ENCODE measurements at regions not wholly inside any gene's neighbourhood (a gene's known extent, or its start where the extent isn't known, plus 50 kb on each side); places are given as distances from the start of the nearest gene placed in this dataset.

DNA sequence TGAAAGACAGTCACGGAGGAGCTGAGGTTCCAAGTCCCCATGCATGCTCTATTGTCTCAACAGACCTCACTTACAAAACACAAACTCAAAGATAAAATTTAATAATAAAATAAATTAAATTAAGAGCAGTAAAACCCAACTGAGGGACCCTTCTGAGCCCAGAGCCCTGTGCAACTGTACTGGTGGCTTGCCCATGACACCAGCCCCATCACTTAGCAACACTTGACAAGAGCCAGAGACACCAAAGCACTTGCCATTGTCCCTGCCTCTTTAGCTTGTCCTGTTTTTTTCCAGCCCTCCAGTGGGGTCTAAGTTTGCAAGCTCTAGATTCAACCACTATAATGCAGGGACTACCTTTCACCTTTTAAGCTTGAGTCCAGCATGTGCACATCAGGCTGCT lies 117.9 kb downstream of the JCAD start:
- H3K9ac ChIP-seq: no peak overlapping the region
- H3K9me3 ChIP-seq (ENCODE audit: low read depth): no peaks in the 10 kb centered on the region
- TF ChIP-seq EZH2phosphoT487 (IDR thresholded peaks at IDR 0.05; ENCODE audit: insufficient read depth, low read depth) (no peak), EZH2 (IDR thresholded peaks at IDR 0.05; ENCODE audit: insufficient read depth, poor library complexity, severe bottlenecking) (no peak)
- H3K79me2 ChIP-seq (ENCODE audit: insufficient read depth): no peaks in the 10 kb centered on the region
- H3K27ac ChIP-seq: no peak overlapping the region
- H3K27me3 ChIP-seq (replicated peaks; ENCODE audit: insufficient read depth): peaks cover 22% of the 10 kb centered on the region; the same call in 1 of the 2 replicates
- WGBS, 2 experiments (ENCODE audit: low coverage in 1 of 2, low lambda C conversion rate in 2 of 2, missing lambda C conversion rate in 2 of 2): 79% methylated on average over 1 of the region's 1 CpG
- H3K4me3 ChIP-seq: no peak overlapping the region
- H3K9me2 ChIP-seq (ENCODE audit: insufficient read depth): no peaks in the 10 kb centered on the region
- H3K36me3 ChIP-seq (ENCODE audit: low read depth): no peaks in the 10 kb centered on the region
- H4K20me1 ChIP-seq (ENCODE audit: insufficient read depth): no peaks in the 10 kb centered on the region
- no peak overlapping the region for H2AFZ ChIP-seq
- H3K4me1 ChIP-seq (ENCODE audit: insufficient read depth): no peaks in the 10 kb centered on the region
- H3F3A ChIP-seq (ENCODE audit: insufficient read depth): no peaks in the 10 kb centered on the region
- no peak overlapping the region for H3K4me2 ChIP-seq (ENCODE audit: unreplicated experiment)
- DNase-seq: no peak
- in situ Hi-C loops (cut with MboI): no loop called here

DNA sequence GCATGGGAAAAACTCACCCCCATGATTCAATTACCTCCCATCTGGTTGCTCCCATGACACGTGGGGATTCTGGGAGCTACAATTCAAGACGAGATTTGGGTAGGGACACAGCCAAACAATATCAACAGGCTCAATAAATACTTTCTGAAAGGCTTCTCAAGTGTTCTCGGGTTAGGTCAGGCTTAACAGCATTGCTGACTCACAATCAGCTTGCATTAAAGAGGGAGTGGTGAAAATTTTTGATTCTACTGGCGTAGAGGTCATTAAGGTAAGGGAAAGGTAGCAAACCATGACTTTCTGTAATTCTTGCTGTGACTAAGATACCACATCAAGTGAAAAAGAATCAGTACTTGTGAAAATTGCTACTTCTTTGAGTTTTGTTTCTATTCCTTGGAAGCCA lies 126.4 kb downstream of the JCAD start:
- no peak overlapping the region for H3K27ac ChIP-seq
- no peak overlapping the region for H3K9ac ChIP-seq
- H3K9me2 ChIP-seq (ENCODE audit: insufficient read depth): no peaks in the 10 kb centered on the region
- H3K4me1 ChIP-seq (ENCODE audit: insufficient read depth): no peaks in the 10 kb centered on the region
- peaks cover 24% of the 10 kb centered on the region; the same call in 1 of the 2 replicates for H3K27me3 ChIP-seq (replicated peaks; ENCODE audit: insufficient read depth)
- H2AFZ ChIP-seq: no peak overlapping the region
- no peaks in the 10 kb centered on the region for H3K36me3 ChIP-seq (ENCODE audit: low read depth)
- no peak overlapping the region for H3K4me3 ChIP-seq
- H3K4me2 ChIP-seq (ENCODE audit: unreplicated experiment): no peak overlapping the region
- no peaks in the 10 kb centered on the region for H4K20me1 ChIP-seq (ENCODE audit: insufficient read depth)
- TF ChIP-seq EZH2 (IDR thresholded peaks at IDR 0.05; ENCODE audit: insufficient read depth, poor library complexity, severe bottlenecking) (no peak), EZH2phosphoT487 (IDR thresholded peaks at IDR 0.05; ENCODE audit: insufficient read depth, low read depth) (no peak)
- in situ Hi-C loops (cut with MboI): no loop called here
- no peaks in the 10 kb centered on the region for H3K9me3 ChIP-seq (ENCODE audit: low read depth)
- H3F3A ChIP-seq (ENCODE audit: insufficient read depth): no peaks in the 10 kb centered on the region
- H3K79me2 ChIP-seq (ENCODE audit: insufficient read depth): no peaks in the 10 kb centered on the region
- no peak for DNase-seq
- 64 to 68% methylated on average over 4 of the region's 4 CpGs for WGBS, 2 experiments (ENCODE audit: low coverage in 1 of 2, low lambda C conversion rate in 2 of 2, missing lambda C conversion rate in 2 of 2)

- H3K27me3 ChIP-seq (replicated peaks; ENCODE audit: insufficient read depth): peaks cover 14% of the 10 kb centered on the region; the same call in 1 of the 2 replicates
- H3K9me2 ChIP-seq (ENCODE audit: insufficient read depth): no peaks in the 10 kb centered on the region
- H3K9ac ChIP-seq: no peak overlapping the region
- no peak overlapping the region for H3K27ac ChIP-seq
- H3F3A ChIP-seq (ENCODE audit: insufficient read depth): no peaks in the 10 kb centered on the region
- H3K4me1 ChIP-seq (ENCODE audit: insufficient read depth): no peaks in the 10 kb centered on the region
- H3K9me3 ChIP-seq (ENCODE audit: low read depth): no peaks in the 10 kb centered on the region
- no peaks in the 10 kb centered on the region for H3K79me2 ChIP-seq (ENCODE audit: insufficient read depth)
- H3K4me3 ChIP-seq: no peak overlapping the region
- H4K20me1 ChIP-seq (ENCODE audit: insufficient read depth): no peaks in the 10 kb centered on the region
- no peak for DNase-seq
- H3K4me2 ChIP-seq (ENCODE audit: unreplicated experiment): no peak overlapping the region
- WGBS, 2 experiments (ENCODE audit: low coverage in 1 of 2, low lambda C conversion rate in 2 of 2, missing lambda C conversion rate in 2 of 2): 46 to 51% methylated on average over 2 of the region's 2 CpGs
- no peak overlapping the region for H2AFZ ChIP-seq
- in situ Hi-C loops (cut with MboI): no loop called here
- no peaks in the 10 kb centered on the region for H3K36me3 ChIP-seq (ENCODE audit: low read depth)
- no peak for TF ChIP-seq EZH2 (IDR thresholded peaks at IDR 0.05; ENCODE audit: insufficient read depth, poor library complexity, severe bottlenecking)
- no peak for TF ChIP-seq EZH2phosphoT487 (IDR thresholded peaks at IDR 0.05; ENCODE audit: insufficient read depth, low read depth)
Observed at GRCh38 chr10:29931833-29932232, 127.6 kb downstream of the JCAD start.

- Histone ChIP-seq H3K27me3 (replicated peaks; ENCODE audit: insufficient read depth) (peaks cover 4% of the 10 kb centered on the region; the same call in 1 of the 2 replicates), H4K20me1 (ENCODE audit: insufficient read depth) (no peaks in the 10 kb centered on the region), H3K9me2 (ENCODE audit: insufficient read depth) (no peaks in the 10 kb centered on the region), H3K27ac (no peak overlapping the region), H3K36me3 (ENCODE audit: low read depth) (no peaks in the 10 kb centered on the region), H3K9me3 (ENCODE audit: low read depth) (no peaks in the 10 kb centered on the region), H2AFZ (no peak overlapping the region), H3K4me1 (ENCODE audit: insufficient read depth) (no peaks in the 10 kb centered on the region), H3K4me2 (ENCODE audit: unreplicated experiment) (no peak overlapping the region), H3K9ac (no peak overlapping the region), H3F3A (ENCODE audit: insufficient read depth) (no peaks in the 10 kb centered on the region), H3K4me3 (no peak overlapping the region), H3K79me2 (ENCODE audit: insufficient read depth) (no peaks in the 10 kb centered on the region)
- in situ Hi-C loops (cut with MboI): no loop called here
- TF ChIP-seq EZH2phosphoT487 (IDR thresholded peaks at IDR 0.05; ENCODE audit: insufficient read depth, low read depth) (no peak), EZH2 (IDR thresholded peaks at IDR 0.05; ENCODE audit: insufficient read depth, poor library complexity, severe bottlenecking) (no peak)
- 85 to 86% methylated on average over 10 of the region's 10 CpGs for WGBS, 2 experiments (ENCODE audit: low coverage in 1 of 2, low lambda C conversion rate in 2 of 2, missing lambda C conversion rate in 2 of 2)
- no peak for DNase-seq
Observed at GRCh38 chr10:29929006-29929405, 130.4 kb downstream of the JCAD start.

- H4K20me1 ChIP-seq (ENCODE audit: insufficient read depth): no peaks in the 10 kb centered on the region
- H3F3A ChIP-seq (ENCODE audit: insufficient read depth): no peaks in the 10 kb centered on the region
- no peaks in the 10 kb centered on the region for H3K4me1 ChIP-seq (ENCODE audit: insufficient read depth)
- no peak overlapping the region for H2AFZ ChIP-seq
- H3K9me2 ChIP-seq (ENCODE audit: insufficient read depth): no peaks in the 10 kb centered on the region
- no peaks in the 10 kb centered on the region for H3K79me2 ChIP-seq (ENCODE audit: insufficient read depth)
- WGBS, 2 experiments (ENCODE audit: low coverage in 1 of 2, low lambda C conversion rate in 2 of 2, missing lambda C conversion rate in 2 of 2): 25 to 33% methylated on average over 6 of the region's 6 CpGs
- H3K27me3 ChIP-seq (replicated peaks; ENCODE audit: insufficient read depth): peaks cover 21% of the 10 kb centered on the region
- H3K4me2 ChIP-seq (ENCODE audit: unreplicated experiment): no peak overlapping the region
- in situ Hi-C loops (cut with MboI): no loop called here
- no peak overlapping the region for H3K4me3 ChIP-seq
- H3K9me3 ChIP-seq (ENCODE audit: low read depth): no peaks in the 10 kb centered on the region
- no peaks in the 10 kb centered on the region for H3K36me3 ChIP-seq (ENCODE audit: low read depth)
- TF ChIP-seq EZH2 (IDR thresholded peaks at IDR 0.05; ENCODE audit: insufficient read depth, poor library complexity, severe bottlenecking) (no peak), EZH2phosphoT487 (IDR thresholded peaks at IDR 0.05; ENCODE audit: insufficient read depth, low read depth) (no peak)
- no peak overlapping the region for H3K9ac ChIP-seq
- peak; percentile 68 for DNase-seq
- no peak overlapping the region for H3K27ac ChIP-seq
Observed at GRCh38 chr10:29926693-29927048, 132.7 kb downstream of the JCAD start.

Measured in GM23248 (cell line).